ENCODE measurements at regions not wholly inside any gene's neighbourhood (a gene's known extent, or its start where the extent isn't known, plus 50 kb on each side); places are given as distances from the start of the nearest gene placed in this dataset.

DNA sequence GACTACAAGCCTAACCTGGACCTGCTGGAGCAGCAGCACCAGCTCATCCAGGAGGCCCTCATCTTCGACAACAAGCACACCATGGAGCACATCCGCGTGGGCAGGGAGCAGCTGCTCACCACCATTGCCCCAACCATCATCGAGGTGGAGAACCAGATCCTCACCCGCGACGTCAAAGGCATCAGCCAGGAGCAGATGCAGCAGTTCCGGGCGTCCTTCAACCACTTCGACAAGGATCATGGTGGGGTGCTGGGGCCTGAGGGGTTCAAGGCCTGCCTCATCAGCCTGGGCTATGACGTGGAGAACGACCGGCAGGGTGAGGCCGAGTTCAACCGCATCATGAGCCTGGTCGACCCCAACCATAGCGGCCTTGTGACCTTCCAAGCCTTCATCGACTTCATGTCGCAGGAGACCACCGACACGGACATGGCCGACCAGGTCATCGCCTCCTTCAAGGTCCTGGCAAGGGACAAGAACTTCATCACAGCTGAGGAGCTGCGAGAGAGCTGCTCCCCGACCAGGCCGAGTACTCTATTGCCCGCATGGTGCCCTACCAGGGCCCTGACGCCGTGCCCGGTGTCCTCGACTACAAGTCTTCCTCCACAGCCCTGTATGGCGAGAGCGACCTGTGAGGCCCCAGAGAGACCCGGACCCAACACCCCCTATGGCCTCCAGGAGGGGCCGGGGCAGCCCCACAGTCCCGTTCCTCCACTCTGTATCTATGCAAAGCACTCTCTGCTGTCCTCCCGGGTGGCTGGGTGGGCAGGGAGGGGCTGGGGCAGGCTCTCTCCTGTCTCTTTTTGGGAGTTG is 486.2 kb downstream of the TRAM1L1 start:
- TF ChIP-seq, protein P1, sequence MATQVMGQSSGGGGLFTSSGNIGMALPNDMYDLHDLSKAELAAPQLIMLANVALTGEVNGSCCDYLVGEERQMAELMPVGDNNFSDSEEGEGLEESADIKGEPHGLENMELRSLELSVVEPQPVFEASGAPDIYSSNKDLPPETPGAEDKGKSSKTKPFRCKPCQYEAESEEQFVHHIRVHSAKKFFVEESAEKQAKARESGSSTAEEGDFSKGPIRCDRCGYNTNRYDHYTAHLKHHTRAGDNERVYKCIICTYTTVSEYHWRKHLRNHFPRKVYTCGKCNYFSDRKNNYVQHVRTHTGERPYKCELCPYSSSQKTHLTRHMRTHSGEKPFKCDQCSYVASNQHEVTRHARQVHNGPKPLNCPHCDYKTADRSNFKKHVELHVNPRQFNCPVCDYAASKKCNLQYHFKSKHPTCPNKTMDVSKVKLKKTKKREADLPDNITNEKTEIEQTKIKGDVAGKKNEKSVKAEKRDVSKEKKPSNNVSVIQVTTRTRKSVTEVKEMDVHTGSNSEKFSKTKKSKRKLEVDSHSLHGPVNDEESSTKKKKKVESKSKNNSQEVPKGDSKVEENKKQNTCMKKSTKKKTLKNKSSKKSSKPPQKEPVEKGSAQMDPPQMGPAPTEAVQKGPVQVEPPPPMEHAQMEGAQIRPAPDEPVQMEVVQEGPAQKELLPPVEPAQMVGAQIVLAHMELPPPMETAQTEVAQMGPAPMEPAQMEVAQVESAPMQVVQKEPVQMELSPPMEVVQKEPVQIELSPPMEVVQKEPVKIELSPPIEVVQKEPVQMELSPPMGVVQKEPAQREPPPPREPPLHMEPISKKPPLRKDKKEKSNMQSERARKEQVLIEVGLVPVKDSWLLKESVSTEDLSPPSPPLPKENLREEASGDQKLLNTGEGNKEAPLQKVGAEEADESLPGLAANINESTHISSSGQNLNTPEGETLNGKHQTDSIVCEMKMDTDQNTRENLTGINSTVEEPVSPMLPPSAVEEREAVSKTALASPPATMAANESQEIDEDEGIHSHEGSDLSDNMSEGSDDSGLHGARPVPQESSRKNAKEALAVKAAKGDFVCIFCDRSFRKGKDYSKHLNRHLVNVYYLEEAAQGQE (IDR thresholded peaks at IDR 0.05; ENCODE audit: insufficient replicate concordance, low read depth) = no peak
- no peak overlapping the region for H3K27ac ChIP-seq (replicated peaks)
- no peak overlapping the region for H3K4me3 ChIP-seq (replicated peaks; ENCODE audit: insufficient read depth, low read length)
- no peaks in the 10 kb centered on the region for H3K27me3 ChIP-seq (ENCODE audit: insufficient read depth, poor library complexity, severe bottlenecking)
- DNase-seq (ENCODE audit: low read depth in 1 of 2, low spot score in 1 of 2) = no peak

GRCh38 chr4:116598155-116598979 is 487.0 kb downstream of the TRAM1L1 start:
- TF ChIP-seq, protein P1 (IDR thresholded peaks at IDR 0.05; ENCODE audit: insufficient replicate concordance, low read depth) = no peak
- TF ChIP-seq POLR2AphosphoS5 (IDR thresholded peaks at IDR 0.05; ENCODE audit: low read depth) = no peak
- Histone ChIP-seq H3K27ac (replicated peaks) (no peak overlapping the region), H3K4me3 (replicated peaks; ENCODE audit: insufficient read depth, low read length) (no peak overlapping the region), H3K27me3 (ENCODE audit: insufficient read depth, poor library complexity, severe bottlenecking) (no peaks in the 10 kb centered on the region)
- DNase-seq (ENCODE audit: low read depth in 1 of 2, low spot score in 1 of 2) = no peak

DNA sequence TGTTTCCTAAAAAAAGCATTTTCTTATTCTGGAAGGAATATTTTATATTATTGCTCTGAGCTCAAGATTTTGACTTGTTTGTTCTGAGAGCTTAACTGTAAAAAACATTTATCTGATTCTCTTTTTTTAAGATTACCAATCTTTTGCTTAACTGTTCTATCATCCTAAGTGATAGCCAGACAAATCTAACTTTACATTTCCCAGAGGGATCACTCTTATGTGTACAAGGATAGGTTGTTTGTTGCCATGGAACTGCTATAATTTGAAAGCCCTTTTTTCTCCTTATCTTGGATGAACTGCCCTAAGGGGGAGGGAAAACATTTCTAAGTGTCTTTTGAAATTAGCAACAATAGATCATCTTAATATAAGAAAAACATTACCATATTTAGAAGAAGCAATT is 494.7 kb downstream of the TRAM1L1 start:
- Histone ChIP-seq H3K27ac (replicated peaks) (no peak overlapping the region), H3K27me3 (ENCODE audit: insufficient read depth, poor library complexity, severe bottlenecking) (no peaks in the 10 kb centered on the region), H3K4me3 (replicated peaks; ENCODE audit: insufficient read depth, low read length) (no peak overlapping the region)
- no peak for DNase-seq (ENCODE audit: low read depth in 1 of 2, low spot score in 1 of 2)
- no peak for TF ChIP-seq GABPA (IDR thresholded peaks at IDR 0.05; ENCODE audit: low read depth)
- TF ChIP-seq, protein P2, sequence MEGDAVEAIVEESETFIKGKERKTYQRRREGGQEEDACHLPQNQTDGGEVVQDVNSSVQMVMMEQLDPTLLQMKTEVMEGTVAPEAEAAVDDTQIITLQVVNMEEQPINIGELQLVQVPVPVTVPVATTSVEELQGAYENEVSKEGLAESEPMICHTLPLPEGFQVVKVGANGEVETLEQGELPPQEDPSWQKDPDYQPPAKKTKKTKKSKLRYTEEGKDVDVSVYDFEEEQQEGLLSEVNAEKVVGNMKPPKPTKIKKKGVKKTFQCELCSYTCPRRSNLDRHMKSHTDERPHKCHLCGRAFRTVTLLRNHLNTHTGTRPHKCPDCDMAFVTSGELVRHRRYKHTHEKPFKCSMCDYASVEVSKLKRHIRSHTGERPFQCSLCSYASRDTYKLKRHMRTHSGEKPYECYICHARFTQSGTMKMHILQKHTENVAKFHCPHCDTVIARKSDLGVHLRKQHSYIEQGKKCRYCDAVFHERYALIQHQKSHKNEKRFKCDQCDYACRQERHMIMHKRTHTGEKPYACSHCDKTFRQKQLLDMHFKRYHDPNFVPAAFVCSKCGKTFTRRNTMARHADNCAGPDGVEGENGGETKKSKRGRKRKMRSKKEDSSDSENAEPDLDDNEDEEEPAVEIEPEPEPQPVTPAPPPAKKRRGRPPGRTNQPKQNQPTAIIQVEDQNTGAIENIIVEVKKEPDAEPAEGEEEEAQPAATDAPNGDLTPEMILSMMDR (IDR thresholded peaks at IDR 0.05; ENCODE audit: insufficient read depth, low read length) = no peak
- no peak for TF ChIP-seq SPI1 (IDR thresholded peaks at IDR 0.05; ENCODE audit: borderline replicate concordance, low read depth)
- TF ChIP-seq, protein P1 (IDR thresholded peaks at IDR 0.05; ENCODE audit: insufficient replicate concordance, low read depth) = no peak
- TF ChIP-seq POLR2AphosphoS5 (IDR thresholded peaks at IDR 0.05; ENCODE audit: low read depth) = no peak

DNA sequence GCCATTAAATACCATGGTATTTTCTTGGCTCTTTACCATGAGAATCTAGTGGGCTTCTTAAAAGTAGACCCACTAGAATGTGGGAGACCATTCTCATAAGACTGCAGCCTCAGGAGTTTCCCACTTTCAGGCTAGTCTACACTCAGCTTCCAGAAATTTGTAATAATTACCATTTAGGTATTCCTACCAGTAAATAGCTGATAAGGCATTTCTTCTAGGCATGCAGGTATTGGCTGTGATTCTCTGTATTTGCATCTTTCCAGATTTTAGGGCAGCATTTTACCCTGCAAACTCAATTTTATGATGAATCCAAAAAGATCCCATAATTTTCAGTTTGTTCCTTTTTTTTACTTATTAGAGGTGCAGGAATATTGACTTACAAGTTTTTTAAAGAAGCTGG is 496.6 kb downstream of the TRAM1L1 start:
- no peak for DNase-seq (ENCODE audit: low read depth in 1 of 2, low spot score in 1 of 2)
- no peak overlapping the region for H3K27ac ChIP-seq (replicated peaks)
- H3K4me3 ChIP-seq (replicated peaks; ENCODE audit: insufficient read depth, low read length) = no peak overlapping the region
- TF ChIP-seq SPI1 (IDR thresholded peaks at IDR 0.05; ENCODE audit: borderline replicate concordance, low read depth) = no peak
- no peaks in the 10 kb centered on the region for H3K27me3 ChIP-seq (ENCODE audit: insufficient read depth, poor library complexity, severe bottlenecking)

Measured in HL-60 (cell line).